HS-5 (cell line): ENCODE measurements at regions not wholly inside any gene's neighbourhood (a gene's known extent, or its start where the extent isn't known, plus 50 kb on each side); places are given as distances from the start of the nearest gene placed in this dataset.

ENCODE experiments used
- DNase-seq: peaks from one replicate; pipeline ENCODE4 v3.0.0-alpha.2; 2012; ENCODE audit warnings: low read depth

DNA sequence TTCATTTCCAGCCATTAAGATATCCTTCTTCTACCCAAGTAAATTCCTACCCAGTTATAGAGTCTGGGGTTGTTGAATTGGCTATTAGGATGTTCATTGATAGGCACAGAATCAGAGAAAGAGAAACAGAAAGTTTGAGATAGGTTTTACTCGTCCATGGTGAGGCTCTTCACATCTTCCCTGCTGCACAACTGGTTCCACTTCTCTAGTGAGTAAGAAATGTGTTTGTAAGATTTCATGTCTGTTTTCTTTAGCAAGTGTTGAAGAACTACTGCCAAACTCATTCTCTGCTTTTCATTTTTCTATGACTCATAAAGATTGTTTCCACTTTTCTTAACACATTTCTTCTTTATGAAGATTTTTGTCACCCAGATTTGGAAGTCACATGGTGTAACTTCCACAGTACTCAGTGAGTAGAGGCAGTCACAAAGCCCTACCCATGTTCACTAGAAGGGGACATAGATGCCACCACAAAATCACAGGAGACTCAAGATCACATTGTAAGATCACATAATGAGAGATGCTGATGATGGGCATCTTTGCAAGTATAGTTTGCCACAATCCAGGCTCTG is 152.3 kb downstream of the SNX7 start:
- DNase-seq, result no peak

DNA sequence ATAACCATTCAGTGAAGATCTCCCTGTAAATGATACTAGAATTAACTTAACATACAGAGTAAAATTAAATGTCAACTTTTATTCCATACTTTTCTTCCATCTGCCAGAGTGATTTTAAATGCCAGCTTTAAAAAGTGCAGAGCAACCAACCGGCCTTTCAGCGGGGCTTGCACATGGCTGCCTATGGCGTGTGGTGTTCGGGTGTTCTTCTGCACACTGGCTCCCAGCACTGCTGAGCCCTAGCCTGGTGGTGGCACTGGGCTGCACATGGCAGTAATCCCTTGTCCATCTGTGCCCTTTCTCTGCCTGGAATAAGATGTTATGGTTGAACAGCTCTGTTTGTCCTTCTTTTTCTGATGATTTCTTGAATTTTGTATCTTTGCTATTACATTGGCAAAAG is 156.3 kb downstream of the SNX7 start:
- no peak for DNase-seq

DNA sequence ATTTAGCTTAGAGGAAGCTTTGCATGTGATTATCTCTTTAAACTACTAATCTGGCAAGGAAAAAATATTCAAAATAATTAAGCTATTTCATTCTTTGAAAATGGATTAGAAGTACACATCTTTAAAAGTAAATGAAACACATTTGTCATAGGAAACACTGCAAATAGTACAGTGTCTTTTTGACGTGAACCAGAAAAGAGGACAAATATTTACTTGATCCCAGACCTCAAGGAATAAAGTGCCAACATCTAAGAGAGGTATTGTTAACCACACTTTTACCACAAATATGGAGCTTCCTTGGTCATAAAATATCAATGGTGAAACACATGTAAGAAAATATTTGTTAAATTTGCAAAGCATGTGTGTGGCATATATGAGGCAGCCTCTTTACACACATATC is 159.9 kb downstream of the SNX7 start:
- DNase-seq, result no peak

DNA sequence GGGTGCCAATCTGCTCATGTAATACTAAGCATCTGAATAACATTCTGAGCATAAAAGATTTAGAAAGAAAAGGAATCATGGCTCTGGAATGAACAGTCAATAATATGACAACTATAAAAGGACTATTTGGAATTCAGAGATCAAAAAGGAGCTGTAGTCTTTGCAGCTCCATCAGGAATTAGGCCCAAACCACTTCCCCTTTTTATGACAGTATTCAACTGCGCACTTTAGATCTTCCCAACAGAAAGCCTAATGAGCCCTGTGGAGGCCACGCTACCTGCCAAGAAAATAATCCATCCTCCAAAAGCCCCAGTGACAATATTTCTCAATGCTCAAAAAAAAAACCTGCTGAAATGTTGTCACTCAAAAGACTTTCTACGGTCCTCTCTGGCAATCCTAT is 163.2 kb downstream of the SNX7 start:
- no peak for DNase-seq

DNA sequence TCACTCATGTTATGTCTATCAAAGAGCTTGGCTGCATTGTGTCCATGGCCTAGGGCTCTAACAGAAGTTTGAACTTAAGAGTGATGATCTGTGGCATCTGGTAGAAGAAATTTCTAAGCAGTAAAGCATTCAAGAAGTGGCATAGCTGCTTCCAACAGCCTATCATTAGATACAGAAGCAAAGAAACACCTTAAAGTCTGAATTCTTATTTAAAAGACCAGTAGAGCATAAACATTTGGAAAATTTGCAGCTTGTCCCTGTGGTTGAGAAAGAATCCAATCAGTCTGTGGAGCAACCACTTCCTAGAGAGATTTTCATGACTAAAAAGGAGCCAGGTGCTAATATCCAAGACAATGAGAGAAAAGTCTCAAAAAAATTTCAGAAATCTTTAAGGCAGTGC is 165.5 kb downstream of the SNX7 start:
- DNase-seq, result no peak

DNA sequence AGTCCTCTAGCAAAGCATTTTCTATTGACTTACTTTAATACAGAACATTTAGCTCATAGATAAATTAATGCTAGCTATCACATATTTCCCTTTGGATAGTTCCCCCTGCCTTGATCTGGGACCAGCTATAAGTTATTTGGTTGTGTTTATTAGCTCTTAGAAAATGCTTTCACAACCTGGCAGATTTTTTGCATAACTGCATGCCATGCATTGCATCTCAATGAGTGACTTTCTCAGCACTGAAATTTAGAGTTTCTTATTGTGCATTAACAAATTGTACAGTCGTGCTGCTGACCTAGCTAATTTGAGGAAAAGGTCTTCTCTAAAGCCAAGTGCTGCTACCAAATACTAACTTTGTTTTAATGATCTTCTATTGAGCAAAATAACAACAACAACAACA is 164.8 kb downstream of the PLPPR5 start:
- DNase-seq, result peak; percentile 25
